NB4 (cell line): ENCODE measurements at regions not wholly inside any gene's neighbourhood (a gene's known extent, or its start where the extent isn't known, plus 50 kb on each side); places are given as distances from the start of the nearest gene placed in this dataset.

Experiments
- DNase-seq: peaks from one replicate; pipeline ENCODE4 v3.0.0; 2010; ENCODE audit warnings: low read depth
- H3K4me3 ChIP-seq: one replicate; pipeline ENCODE4 v1.5.1; 2011; ENCODE audit warnings: mild to moderate bottlenecking, low read depth, low read length, moderate library complexity
- MYC ChIP-seq: IDR thresholded peaks from 2 replicates; pipeline ENCODE4 v1.6.1; 2011; ENCODE audit warnings: low read depth, low read length
- POLR2A ChIP-seq: IDR thresholded peaks from 2 replicates; pipeline ENCODE4 v1.6.1; 2011; ENCODE audit warnings: mild to moderate bottlenecking; ENCODE audit not compliant: insufficient read length; ENCODE audit errors: extremely low read depth
- TF ChIP-seq, protein P1 (sequence below): IDR thresholded peaks from 2 replicates; pipeline ENCODE4 v1.6.1; 2011; ENCODE audit warnings: low read depth, low read length
- TF ChIP-seq, protein P2 (sequence below): IDR thresholded peaks from one replicate; pipeline ENCODE4 v1.5.1; 2012; ENCODE audit warnings: low read depth, low read length

DNA sequence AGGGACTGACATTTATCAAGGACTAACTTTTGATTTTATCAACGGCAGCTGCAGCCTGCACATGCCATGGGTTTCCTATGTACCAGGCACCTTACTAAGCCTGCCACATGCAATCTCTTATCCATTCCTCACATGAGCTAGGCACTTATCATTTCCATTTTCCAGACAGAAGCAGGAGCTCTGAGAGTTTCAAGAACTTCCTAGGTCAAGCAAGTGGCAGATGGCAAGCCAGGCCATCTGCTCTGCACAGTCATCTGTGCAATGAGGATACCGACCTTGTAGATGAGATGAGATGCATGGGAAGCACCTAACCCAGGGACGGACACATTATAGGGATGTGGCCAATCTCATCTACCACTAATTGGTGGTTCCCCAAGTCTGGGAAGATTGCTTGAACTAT is 339.4 kb upstream of the USP24 start:
- H3K4me3 ChIP-seq = no peak overlapping the region
- TF ChIP-seq, protein P1, sequence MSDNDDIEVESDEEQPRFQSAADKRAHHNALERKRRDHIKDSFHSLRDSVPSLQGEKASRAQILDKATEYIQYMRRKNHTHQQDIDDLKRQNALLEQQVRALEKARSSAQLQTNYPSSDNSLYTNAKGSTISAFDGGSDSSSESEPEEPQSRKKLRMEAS = no peak
- TF ChIP-seq POLR2A (no peak), MYC (no peak)
- TF ChIP-seq, protein P2, sequence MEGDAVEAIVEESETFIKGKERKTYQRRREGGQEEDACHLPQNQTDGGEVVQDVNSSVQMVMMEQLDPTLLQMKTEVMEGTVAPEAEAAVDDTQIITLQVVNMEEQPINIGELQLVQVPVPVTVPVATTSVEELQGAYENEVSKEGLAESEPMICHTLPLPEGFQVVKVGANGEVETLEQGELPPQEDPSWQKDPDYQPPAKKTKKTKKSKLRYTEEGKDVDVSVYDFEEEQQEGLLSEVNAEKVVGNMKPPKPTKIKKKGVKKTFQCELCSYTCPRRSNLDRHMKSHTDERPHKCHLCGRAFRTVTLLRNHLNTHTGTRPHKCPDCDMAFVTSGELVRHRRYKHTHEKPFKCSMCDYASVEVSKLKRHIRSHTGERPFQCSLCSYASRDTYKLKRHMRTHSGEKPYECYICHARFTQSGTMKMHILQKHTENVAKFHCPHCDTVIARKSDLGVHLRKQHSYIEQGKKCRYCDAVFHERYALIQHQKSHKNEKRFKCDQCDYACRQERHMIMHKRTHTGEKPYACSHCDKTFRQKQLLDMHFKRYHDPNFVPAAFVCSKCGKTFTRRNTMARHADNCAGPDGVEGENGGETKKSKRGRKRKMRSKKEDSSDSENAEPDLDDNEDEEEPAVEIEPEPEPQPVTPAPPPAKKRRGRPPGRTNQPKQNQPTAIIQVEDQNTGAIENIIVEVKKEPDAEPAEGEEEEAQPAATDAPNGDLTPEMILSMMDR = no peak
- DNase-seq = no peak

DNA sequence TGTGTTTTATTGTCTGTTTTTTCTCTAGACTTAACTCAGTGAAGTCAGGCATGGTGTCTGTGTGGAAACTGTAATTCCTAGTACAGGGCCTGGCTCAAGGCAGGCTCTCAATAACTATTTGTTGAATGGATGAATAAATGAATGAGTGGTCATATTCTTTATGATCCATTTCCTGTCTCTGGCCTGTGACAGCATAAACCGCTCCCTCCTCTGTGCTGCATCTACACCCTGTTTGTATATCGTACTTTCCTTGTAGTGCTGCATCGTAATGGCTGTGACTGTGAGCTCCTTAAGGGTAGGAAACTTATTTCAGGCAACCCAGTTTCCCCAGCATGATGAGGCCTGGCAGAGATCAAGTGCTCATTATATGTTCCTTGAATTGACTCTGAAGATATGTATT is 337.5 kb upstream of the USP24 start:
- DNase-seq = no peak
- TF ChIP-seq, protein P1 = no peak
- no peak for TF ChIP-seq MYC
- TF ChIP-seq, protein P2 = no peak
- H3K4me3 ChIP-seq = no peak overlapping the region

DNA sequence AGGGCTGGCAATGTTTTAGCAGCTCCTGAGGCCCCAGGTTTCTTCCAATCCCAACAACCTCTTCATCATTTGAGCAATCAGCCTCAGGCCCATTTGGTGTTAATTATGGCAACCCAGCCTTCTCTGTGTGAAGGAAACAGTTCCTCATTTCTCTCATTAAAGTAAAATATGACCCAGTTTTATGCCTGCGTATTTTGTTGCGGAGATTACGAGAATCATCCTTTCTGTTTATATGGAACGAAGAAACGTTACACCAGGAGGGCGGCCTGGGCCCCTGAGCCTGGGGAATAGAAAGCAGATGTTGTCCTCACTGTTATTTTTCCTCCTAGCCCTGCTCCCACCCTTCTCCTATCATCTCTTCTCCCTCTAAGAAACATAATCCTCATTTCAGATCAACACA is 332.2 kb upstream of the USP24 start:
- no peak overlapping the region for H3K4me3 ChIP-seq
- TF ChIP-seq, protein P1 = no peak
- TF ChIP-seq, protein P2 = no peak
- no peak for TF ChIP-seq MYC
- no peak for TF ChIP-seq POLR2A
- no peak for DNase-seq

DNA sequence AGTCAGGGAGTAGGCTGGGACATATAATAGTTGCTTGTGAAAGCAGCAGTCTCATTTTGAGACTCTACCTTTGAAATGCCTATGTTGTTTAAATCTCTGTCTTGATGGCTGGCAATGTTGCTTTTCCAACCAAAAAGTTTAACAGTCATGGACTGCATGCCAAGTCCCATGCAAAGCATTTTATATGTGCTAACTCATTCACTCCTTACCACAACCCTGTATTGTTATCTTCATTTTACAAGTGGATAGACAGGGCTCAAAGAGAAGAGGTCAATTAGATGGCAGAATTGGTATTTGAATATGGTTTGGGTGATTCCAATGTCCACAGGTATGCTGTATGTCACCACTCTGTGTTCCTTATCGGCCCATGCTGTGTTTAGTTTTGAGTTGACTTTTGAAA is 331.4 kb upstream of the USP24 start:
- H3K4me3 ChIP-seq = no peak overlapping the region
- DNase-seq = no peak
- TF ChIP-seq, protein P1 = no peak
- TF ChIP-seq, protein P2 = no peak
- no peak for TF ChIP-seq POLR2A
- TF ChIP-seq MYC = no peak

DNA sequence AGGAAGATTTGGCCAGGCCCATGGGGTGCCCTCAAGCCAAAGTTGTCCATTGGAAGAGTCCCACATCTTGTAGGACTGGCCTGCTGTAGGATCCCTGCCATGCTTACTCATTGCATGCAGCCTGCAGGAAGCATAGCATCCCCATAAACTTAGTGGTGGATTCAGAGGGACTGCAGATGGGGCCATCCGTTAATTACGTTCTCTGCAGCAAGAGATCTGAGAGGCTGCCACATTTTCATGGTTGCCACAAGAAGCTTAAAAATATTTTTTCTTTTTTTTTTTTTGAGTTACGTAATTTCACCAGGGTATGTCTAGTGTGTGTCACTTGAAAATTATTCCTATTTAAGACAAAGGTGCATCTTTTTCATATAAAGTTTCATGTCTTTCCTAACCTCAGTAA is 329.7 kb upstream of the USP24 start:
- H3K4me3 ChIP-seq = no peak overlapping the region
- TF ChIP-seq, protein P2 = no peak
- TF ChIP-seq MYC = no peak
- no peak for TF ChIP-seq POLR2A
- TF ChIP-seq, protein P1 = no peak
- no peak for DNase-seq
